GM12892 (cell line): ENCODE measurements at regions not wholly inside any gene's neighbourhood (a gene's known extent, or its start where the extent isn't known, plus 50 kb on each side); places are given as distances from the start of the nearest gene placed in this dataset.

Experiments used
- POLR2AphosphoS5 ChIP-seq: IDR thresholded peaks from 2 replicates; pipeline ENCODE4 v1.6.1; 2011; ENCODE audit warnings: low read depth, low read length, control low read depth
- TAF1 ChIP-seq: IDR thresholded peaks from 2 replicates; pipeline ENCODE4 v1.6.1; 2011; ENCODE audit warnings: low read depth, mild to moderate bottlenecking, control low read depth, low read length, borderline replicate concordance

GRCh38 chr4:122293374-122294365 is 85.1 kb upstream of the ADAD1 start:
- no peak for TF ChIP-seq TAF1
- TF ChIP-seq POLR2AphosphoS5, result no peak
